Mesenchymal stem cell (in vitro differentiated cells and primary cell): ENCODE measurements at regions not wholly inside any gene's neighbourhood (a gene's known extent, or its start where the extent isn't known, plus 50 kb on each side); places are given as distances from the start of the nearest gene placed in this dataset.

Experiments
- DNase-seq: peaks from one replicate; pipeline ENCODE4 v3.0.0-alpha.2; 2013
- H2AFZ ChIP-seq: one replicate; pipeline ENCODE4 v1.6.1; 2013; ENCODE audit warnings: low read depth, mild to moderate bottlenecking, control low read depth, inconsistent platforms, low read length, moderate library complexity
- H2AK5ac ChIP-seq: 2 replicates; pipeline ENCODE4 v1.6.1; 2013; ENCODE audit warnings: low read length, moderate library complexity, mild to moderate bottlenecking, inconsistent platforms; ENCODE audit not compliant: severe bottlenecking
- H2BK120ac ChIP-seq: one replicate; pipeline ENCODE4 v1.6.1; 2013; ENCODE audit warnings: low read depth, mild to moderate bottlenecking, inconsistent platforms, low read length, moderate library complexity
- H2BK12ac ChIP-seq, 2 experiments: one replicate each; pipeline ENCODE4 v1.6.1; 2013; ENCODE audit warnings: inconsistent platforms in 2 of 2, low read length in 2 of 2, mild to moderate bottlenecking in 2 of 2, moderate library complexity in 2 of 2, control low read depth in 1 of 2
- H2BK15ac ChIP-seq: one replicate; pipeline ENCODE4 v1.6.1; 2013; ENCODE audit warnings: mild to moderate bottlenecking, low read depth, inconsistent platforms; ENCODE audit not compliant: poor library complexity, severe bottlenecking
- H2BK5ac ChIP-seq: 2 replicates; pipeline ENCODE4 v1.6.1; 2013; ENCODE audit warnings: low read depth, mild to moderate bottlenecking, low read length, control low read depth, inconsistent platforms; ENCODE audit not compliant: poor library complexity, severe bottlenecking
- H3K14ac ChIP-seq, 2 experiments: one replicate each; pipeline ENCODE4 v1.6.1; 2013; ENCODE audit warnings: inconsistent platforms in 2 of 2, low read length in 2 of 2, control low read depth in 1 of 2, mild to moderate bottlenecking in 1 of 2, moderate library complexity in 1 of 2
- H3K18ac ChIP-seq, 2 experiments: one replicate each; pipeline ENCODE4 v1.6.1; 2013; ENCODE audit warnings: inconsistent platforms in 2 of 2, low read length in 2 of 2, control low read depth in 1 of 2, low read depth in 1 of 2, mild to moderate bottlenecking in 1 of 2
- H3K23ac ChIP-seq, 2 experiments: one replicate each; pipeline ENCODE4 v1.6.1; 2013; ENCODE audit warnings: inconsistent platforms in 2 of 2, low read length in 2 of 2, mild to moderate bottlenecking in 2 of 2, moderate library complexity in 2 of 2, control low read depth in 1 of 2
- H3K27ac ChIP-seq: 2 replicates; pipeline ENCODE4 v1.5.1; 2013; ENCODE audit warnings: mild to moderate bottlenecking, moderate library complexity, low read length, control low read depth, inconsistent platforms; ENCODE audit not compliant: poor library complexity, severe bottlenecking
- H3K27me3 ChIP-seq, 2 experiments: 2 replicates each; pipeline versions ENCODE4 v1.6.1 to v1.7.0; 2013; ENCODE audit warnings: low read length in 2 of 2, mild to moderate bottlenecking in 2 of 2, moderate library complexity in 2 of 2, control low read depth in 1 of 2, inconsistent platforms in 1 of 2; ENCODE audit not compliant: control insufficient read depth in 1 of 2, insufficient read depth in 1 of 2
- H3K36me3 ChIP-seq, 2 experiments: 2 replicates each; pipeline versions ENCODE4 v1.6.1 to v1.7.0; 2013; ENCODE audit warnings: low read length in 2 of 2, control low read depth in 1 of 2, inconsistent platforms in 1 of 2, low read depth in 1 of 2, mild to moderate bottlenecking in 1 of 2; ENCODE audit not compliant: insufficient read depth in 2 of 2, control insufficient read depth in 1 of 2
- H3K4ac ChIP-seq, 2 experiments: one replicate each; pipeline ENCODE4 v1.6.1; 2013; ENCODE audit warnings: inconsistent platforms in 2 of 2, low read length in 2 of 2, mild to moderate bottlenecking in 2 of 2, moderate library complexity in 2 of 2, control low read depth in 1 of 2, low read depth in 1 of 2
- H3K4me1 ChIP-seq: 2 replicates; pipeline ENCODE4 v1.6.1; 2013; ENCODE audit warnings: low read depth, low read length, control low read depth; ENCODE audit not compliant: control insufficient read depth, insufficient read depth
- H3K4me2 ChIP-seq: 2 replicates; pipeline ENCODE4 v1.6.1; 2013; ENCODE audit warnings: low read length, mild to moderate bottlenecking, inconsistent platforms; ENCODE audit not compliant: poor library complexity, severe bottlenecking
- H3K4me3 ChIP-seq, 2 experiments: 2 replicates each; pipeline versions ENCODE4 v1.5.1 to v1.7.0; 2013; ENCODE audit warnings: low read length in 2 of 2, mild to moderate bottlenecking in 2 of 2, control low read depth in 1 of 2, low read depth in 1 of 2; ENCODE audit not compliant: insufficient read depth in 1 of 2
- H3K79me1 ChIP-seq: replicated peaks from 2 replicates; pipeline ENCODE4 v1.6.1; 2013; ENCODE audit warnings: mild to moderate bottlenecking, control low read depth, low read length, inconsistent platforms; ENCODE audit not compliant: poor library complexity, severe bottlenecking
- H3K9ac ChIP-seq: 2 replicates; pipeline ENCODE4 v1.7.0; 2013; ENCODE audit warnings: mild to moderate bottlenecking, low read length, moderate library complexity
- H3K9me3 ChIP-seq: 2 replicates; pipeline ENCODE4 v1.7.0; 2013; ENCODE audit warnings: mild to moderate bottlenecking, low read length; ENCODE audit not compliant: control insufficient read depth
- H4K8ac ChIP-seq: one replicate; pipeline ENCODE4 v1.6.1; 2013; ENCODE audit warnings: inconsistent platforms, mild to moderate bottlenecking, low read length, moderate library complexity
- H4K91ac ChIP-seq: one replicate; pipeline ENCODE4 v1.6.1; 2013; ENCODE audit warnings: mild to moderate bottlenecking, low read length, inconsistent platforms
- WGBS: methylation state at CpG from one replicate; pipeline ENCODE4 v1.1.7; 2013; ENCODE audit warnings: mixed read lengths; 5-methylcytosine and 5-hydroxymethylcytosine counted together

DNA sequence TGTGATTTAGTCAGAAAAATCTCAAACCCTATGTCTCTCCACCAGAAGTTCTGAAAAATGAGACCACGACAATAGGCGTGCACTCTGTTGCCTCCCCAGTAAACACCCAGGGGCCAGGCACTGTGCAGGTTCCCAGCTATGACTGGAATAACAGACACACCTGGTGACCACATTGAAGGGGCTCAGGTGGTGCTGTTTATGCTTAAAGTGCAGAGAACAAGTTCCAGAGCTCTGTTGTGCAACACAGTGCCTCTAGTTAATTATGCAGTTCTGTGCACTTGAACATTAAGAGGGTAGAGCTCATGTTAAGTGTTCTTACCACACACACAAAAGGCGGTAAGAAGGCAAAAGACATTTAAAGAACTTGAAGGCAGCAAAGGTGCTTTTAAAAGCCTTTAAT lies 52.6 kb upstream of the AFF3 start:
- 86% methylated on average over 3 of the region's 3 CpGs for WGBS
- peak; percentile 38 for DNase-seq
- Histone ChIP-seq H2BK12ac (no peak overlapping the region), H2BK5ac (no peak overlapping the region), H3K9ac (no peak overlapping the region), H3K18ac (no peak overlapping the region), H4K91ac (no peak overlapping the region), H3K4ac (no peak overlapping the region), H3K14ac (no peak overlapping the region), H3K27ac (no peak overlapping the region), H2AK5ac (no peak overlapping the region), H2BK15ac (no peak overlapping the region), H2BK120ac (no peak overlapping the region), H3K9me3 (no peaks in the 10 kb centered on the region), H3K27me3 (peaks cover 0 to 4% of the 10 kb centered on the region in 2 experiments), H3K79me1 (no peaks in the 10 kb centered on the region), H4K8ac (no peak overlapping the region), H2AFZ (no peak overlapping the region), H3K4me1 (peaks cover 19% of the 10 kb centered on the region), H3K36me3 (no peaks in the 10 kb centered on the region), H3K23ac (no peak overlapping the region), H3K4me3 (no peak overlapping the region), H3K4me2 (no peak overlapping the region)

DNA sequence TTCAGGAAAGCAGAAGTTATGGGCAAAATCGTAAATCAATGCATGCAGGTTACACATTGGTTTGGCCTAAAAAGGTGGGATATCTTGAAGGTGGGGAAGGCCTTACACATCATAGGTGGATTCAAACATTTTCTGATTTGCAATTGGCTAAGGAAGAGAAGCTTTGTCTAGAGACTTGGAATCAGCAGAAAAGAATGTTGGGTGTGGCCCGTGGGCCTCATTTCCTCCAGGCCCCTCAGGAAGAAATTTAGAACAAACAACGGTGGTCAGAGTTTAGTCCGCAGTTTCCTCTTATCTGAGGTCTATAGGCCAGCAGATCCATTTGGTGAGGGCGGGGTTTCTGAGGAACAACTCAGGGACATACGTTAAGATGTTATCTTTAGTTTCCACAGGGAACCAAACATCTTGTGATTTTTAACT lies 50.9 kb upstream of the AFF3 start:
- Histone ChIP-seq H2BK12ac (no peak overlapping the region), H3K23ac (no peak overlapping the region), H3K27ac (no peak overlapping the region), H4K91ac (no peak overlapping the region), H3K27me3 (peaks cover 0 to 4% of the 10 kb centered on the region in 2 experiments), H3K9me3 (no peaks in the 10 kb centered on the region), H2BK15ac (no peak overlapping the region), H2BK120ac (no peak overlapping the region), H3K4me1 (peaks cover 9% of the 10 kb centered on the region), H4K8ac (peak overlapping the region; percentile 0), H3K4me3 (no peak overlapping the region), H3K9ac (no peak overlapping the region), H2BK5ac (no peak overlapping the region), H3K4me2 (no peak overlapping the region), H3K4ac (no peak overlapping the region), H3K18ac (peak overlapping the region in 1 of 2 experiments; percentile 27), H3K79me1 (no peaks in the 10 kb centered on the region), H2AK5ac (no peak overlapping the region), H3K14ac (no peak overlapping the region), H3K36me3 (no peaks in the 10 kb centered on the region), H2AFZ (no peak overlapping the region)
- DNase-seq, result no peak
- WGBS, result 35% methylated on average over 6 of the region's 6 CpGs

- Histone ChIP-seq H3K36me3 (no peaks in the 10 kb centered on the region), H4K91ac (no peak overlapping the region), H3K4me3 (no peak overlapping the region), H2BK120ac (no peak overlapping the region), H3K27me3 (peaks cover 0 to 5% of the 10 kb centered on the region in 2 experiments), H3K9me3 (no peaks in the 10 kb centered on the region), H2BK5ac (no peak overlapping the region), H2AK5ac (no peak overlapping the region), H4K8ac (peak overlapping the region; percentile 0), H3K18ac (peak overlapping the region in 1 of 2 experiments; percentile 46), H3K14ac (no peak overlapping the region), H3K4me1 (peaks cover 4% of the 10 kb centered on the region), H3K9ac (no peak overlapping the region), H3K4ac (no peak overlapping the region), H3K27ac (no peak overlapping the region), H3K23ac (no peak overlapping the region), H3K79me1 (no peaks in the 10 kb centered on the region), H3K4me2 (no peak overlapping the region), H2AFZ (no peak overlapping the region), H2BK15ac (no peak overlapping the region), H2BK12ac (no peak overlapping the region)
- 97% methylated on average over 4 of the region's 4 CpGs for WGBS
- no peak for DNase-seq
Measured at GRCh38 chr2:100192825-100193224, 50.4 kb upstream of the AFF3 start.

DNA sequence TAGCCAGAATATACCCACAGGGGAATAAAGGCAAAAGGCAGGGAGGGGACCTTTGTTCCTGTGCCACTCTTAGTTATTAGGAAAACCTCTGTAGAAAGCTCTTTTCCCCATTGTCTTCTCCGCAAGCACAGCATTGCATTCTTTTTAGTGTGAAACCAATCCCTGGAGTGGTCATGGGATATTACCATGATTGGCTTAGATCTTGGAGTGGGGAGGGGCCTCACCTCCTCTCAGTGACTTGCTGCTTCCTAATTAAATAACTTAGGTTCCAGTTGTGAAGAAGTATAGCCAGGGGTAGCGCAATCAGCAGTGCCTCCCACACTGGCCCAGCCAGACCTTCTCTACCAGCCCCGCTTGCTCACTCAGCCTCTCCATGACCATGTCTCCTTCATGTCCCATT lies 49.9 kb upstream of the AFF3 start:
- H3K14ac ChIP-seq, result no peak overlapping the region
- H3K4me1 ChIP-seq, result peaks cover 4% of the 10 kb centered on the region
- no peak overlapping the region for H3K27ac ChIP-seq
- WGBS, result 97% methylated on average over 3 of the region's 3 CpGs
- H3K4ac ChIP-seq, result no peak overlapping the region
- no peak overlapping the region for H2BK5ac ChIP-seq
- H3K27me3 ChIP-seq, result peaks cover 0 to 8% of the 10 kb centered on the region in 2 experiments
- no peak overlapping the region for H3K4me3 ChIP-seq
- H3K4me2 ChIP-seq, result no peak overlapping the region
- H2AK5ac ChIP-seq, result no peak overlapping the region
- no peak overlapping the region for H2BK15ac ChIP-seq
- no peaks in the 10 kb centered on the region for H3K9me3 ChIP-seq
- H3K36me3 ChIP-seq, result no peaks in the 10 kb centered on the region
- no peaks in the 10 kb centered on the region for H3K79me1 ChIP-seq
- H3K23ac ChIP-seq, result no peak overlapping the region
- H4K91ac ChIP-seq, result no peak overlapping the region
- H3K9ac ChIP-seq, result no peak overlapping the region
- no peak overlapping the region for H2AFZ ChIP-seq
- H4K8ac ChIP-seq, result no peak overlapping the region
- H3K18ac ChIP-seq, result no peak overlapping the region
- no peak for DNase-seq
- no peak overlapping the region for H2BK120ac ChIP-seq
- H2BK12ac ChIP-seq, result no peak overlapping the region
